ENCODE measurements at regions not wholly inside any gene's neighbourhood (a gene's known extent, or its start where the extent isn't known, plus 50 kb on each side); places are given as distances from the start of the nearest gene placed in this dataset.

DNA sequence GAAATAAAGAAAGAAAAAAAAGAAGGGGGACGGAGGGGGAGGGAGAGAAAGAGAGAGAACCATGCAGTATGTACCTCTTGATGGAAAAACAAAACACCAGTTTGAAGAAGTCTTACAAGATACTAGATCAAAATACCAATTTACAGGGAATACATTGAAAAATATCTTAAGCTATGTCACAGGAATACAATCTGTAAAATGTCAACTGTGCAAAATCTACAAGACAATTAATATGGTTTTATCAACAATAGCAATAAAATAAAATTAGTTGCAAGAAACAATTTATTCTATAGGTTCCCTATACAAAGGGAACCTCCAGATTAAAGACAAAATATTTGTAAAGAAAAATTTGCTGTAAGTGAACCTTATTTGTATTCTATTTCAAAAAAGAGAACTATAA is 98.3 kb upstream of the CABCOCO1 start:
- H3K36me3 ChIP-seq (replicated peaks; ENCODE audit: low read depth, low read length), result no peaks in the 10 kb centered on the region
- no peak overlapping the region for H3K4me3 ChIP-seq (ENCODE audit: low read length)
- no peak overlapping the region for H3K9ac ChIP-seq (ENCODE audit: low read length)
- no peaks in the 10 kb centered on the region for H3K9me3 ChIP-seq (ENCODE audit: insufficient read depth, low read length)
- H3K4me2 ChIP-seq (ENCODE audit: low read length), result no peak overlapping the region
- H4K20me1 ChIP-seq (ENCODE audit: insufficient read depth, low read length), result no peaks in the 10 kb centered on the region
- H3K79me2 ChIP-seq (ENCODE audit: low read length), result no peaks in the 10 kb centered on the region
- no peaks in the 10 kb centered on the region for H3K4me1 ChIP-seq (ENCODE audit: low read length)
- no peak for TF ChIP-seq EZH2phosphoT487 (IDR thresholded peaks at IDR 0.05; ENCODE audit: low read depth)
- TF ChIP-seq, protein P1, sequence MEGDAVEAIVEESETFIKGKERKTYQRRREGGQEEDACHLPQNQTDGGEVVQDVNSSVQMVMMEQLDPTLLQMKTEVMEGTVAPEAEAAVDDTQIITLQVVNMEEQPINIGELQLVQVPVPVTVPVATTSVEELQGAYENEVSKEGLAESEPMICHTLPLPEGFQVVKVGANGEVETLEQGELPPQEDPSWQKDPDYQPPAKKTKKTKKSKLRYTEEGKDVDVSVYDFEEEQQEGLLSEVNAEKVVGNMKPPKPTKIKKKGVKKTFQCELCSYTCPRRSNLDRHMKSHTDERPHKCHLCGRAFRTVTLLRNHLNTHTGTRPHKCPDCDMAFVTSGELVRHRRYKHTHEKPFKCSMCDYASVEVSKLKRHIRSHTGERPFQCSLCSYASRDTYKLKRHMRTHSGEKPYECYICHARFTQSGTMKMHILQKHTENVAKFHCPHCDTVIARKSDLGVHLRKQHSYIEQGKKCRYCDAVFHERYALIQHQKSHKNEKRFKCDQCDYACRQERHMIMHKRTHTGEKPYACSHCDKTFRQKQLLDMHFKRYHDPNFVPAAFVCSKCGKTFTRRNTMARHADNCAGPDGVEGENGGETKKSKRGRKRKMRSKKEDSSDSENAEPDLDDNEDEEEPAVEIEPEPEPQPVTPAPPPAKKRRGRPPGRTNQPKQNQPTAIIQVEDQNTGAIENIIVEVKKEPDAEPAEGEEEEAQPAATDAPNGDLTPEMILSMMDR (IDR thresholded peaks at IDR 0.05; ENCODE audit: low read depth, low read length), result no peak
- no peak overlapping the region for H3K27ac ChIP-seq (ENCODE audit: low read length)
- H2AFZ ChIP-seq (ENCODE audit: low read depth, low read length), result no peak overlapping the region
- H3K27me3 ChIP-seq (ENCODE audit: low read depth, low read length), result no peaks in the 10 kb centered on the region

DNA sequence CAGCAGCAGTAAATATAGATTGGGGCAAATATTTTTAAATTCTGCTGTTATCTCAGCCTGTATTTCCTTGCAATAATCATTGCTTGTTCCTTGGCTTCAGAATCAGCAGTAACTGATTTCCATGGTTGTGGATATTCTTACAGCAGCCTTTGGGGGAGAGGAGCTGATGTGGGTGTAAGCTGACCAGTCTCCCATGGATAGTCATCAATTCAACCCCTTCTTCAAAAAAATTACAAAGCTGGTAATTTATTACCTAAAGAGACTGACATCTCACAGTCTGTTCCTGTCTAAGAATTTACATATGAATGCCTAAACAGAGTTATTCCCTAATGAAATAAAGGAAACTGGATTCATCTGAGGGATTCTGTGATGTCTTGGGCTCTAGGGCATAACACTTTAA is 103.1 kb upstream of the CABCOCO1 start:
- no peak overlapping the region for H3K4me3 ChIP-seq (ENCODE audit: low read length)
- H3K4me2 ChIP-seq (ENCODE audit: low read length), result no peak overlapping the region
- no peaks in the 10 kb centered on the region for H4K20me1 ChIP-seq (ENCODE audit: insufficient read depth, low read length)
- no peak overlapping the region for H2AFZ ChIP-seq (ENCODE audit: low read depth, low read length)
- H3K4me1 ChIP-seq (ENCODE audit: low read length), result no peaks in the 10 kb centered on the region
- H3K79me2 ChIP-seq (ENCODE audit: low read length), result no peaks in the 10 kb centered on the region
- TF ChIP-seq, protein P1 (IDR thresholded peaks at IDR 0.05; ENCODE audit: low read depth, low read length), result no peak
- no peak for TF ChIP-seq EZH2phosphoT487 (IDR thresholded peaks at IDR 0.05; ENCODE audit: low read depth)
- no peak overlapping the region for H3K9ac ChIP-seq (ENCODE audit: low read length)
- no peak overlapping the region for H3K27ac ChIP-seq (ENCODE audit: low read length)
- H3K36me3 ChIP-seq (replicated peaks; ENCODE audit: low read depth, low read length), result no peaks in the 10 kb centered on the region
- no peaks in the 10 kb centered on the region for H3K9me3 ChIP-seq (ENCODE audit: insufficient read depth, low read length)
- H3K27me3 ChIP-seq (ENCODE audit: low read depth, low read length), result no peaks in the 10 kb centered on the region

DNA sequence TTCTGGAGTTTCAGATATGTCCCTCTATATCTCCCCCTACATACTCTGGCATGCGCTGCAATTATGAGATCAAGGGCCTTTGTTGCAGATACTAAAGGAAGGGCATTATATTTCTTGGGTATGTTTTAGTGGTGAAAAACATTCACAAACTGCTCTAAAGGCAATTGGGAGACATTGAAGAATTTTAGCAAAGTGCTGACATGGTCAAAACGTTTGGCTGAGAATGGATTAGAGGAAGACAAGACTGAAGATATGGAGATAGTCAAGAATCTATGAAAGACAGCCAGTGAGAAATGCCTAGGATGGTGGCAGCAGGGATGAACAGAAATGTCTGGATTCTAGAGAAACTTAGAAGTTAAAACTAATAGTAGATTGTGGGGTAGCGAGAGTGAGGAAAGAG is 104.5 kb upstream of the CABCOCO1 start:
- no peak overlapping the region for H3K4me3 ChIP-seq (ENCODE audit: low read length)
- no peaks in the 10 kb centered on the region for H3K9me3 ChIP-seq (ENCODE audit: insufficient read depth, low read length)
- no peak overlapping the region for H2AFZ ChIP-seq (ENCODE audit: low read depth, low read length)
- H4K20me1 ChIP-seq (ENCODE audit: insufficient read depth, low read length), result no peaks in the 10 kb centered on the region
- H3K4me1 ChIP-seq (ENCODE audit: low read length), result no peaks in the 10 kb centered on the region
- H3K9ac ChIP-seq (ENCODE audit: low read length), result no peak overlapping the region
- no peak overlapping the region for H3K4me2 ChIP-seq (ENCODE audit: low read length)
- H3K27me3 ChIP-seq (ENCODE audit: low read depth, low read length), result no peaks in the 10 kb centered on the region
- TF ChIP-seq, protein P1 (IDR thresholded peaks at IDR 0.05; ENCODE audit: low read depth, low read length), result no peak
- TF ChIP-seq EZH2phosphoT487 (IDR thresholded peaks at IDR 0.05; ENCODE audit: low read depth), result no peak
- no peak overlapping the region for H3K27ac ChIP-seq (ENCODE audit: low read length)
- no peaks in the 10 kb centered on the region for H3K79me2 ChIP-seq (ENCODE audit: low read length)
- no peaks in the 10 kb centered on the region for H3K36me3 ChIP-seq (replicated peaks; ENCODE audit: low read depth, low read length)

DNA sequence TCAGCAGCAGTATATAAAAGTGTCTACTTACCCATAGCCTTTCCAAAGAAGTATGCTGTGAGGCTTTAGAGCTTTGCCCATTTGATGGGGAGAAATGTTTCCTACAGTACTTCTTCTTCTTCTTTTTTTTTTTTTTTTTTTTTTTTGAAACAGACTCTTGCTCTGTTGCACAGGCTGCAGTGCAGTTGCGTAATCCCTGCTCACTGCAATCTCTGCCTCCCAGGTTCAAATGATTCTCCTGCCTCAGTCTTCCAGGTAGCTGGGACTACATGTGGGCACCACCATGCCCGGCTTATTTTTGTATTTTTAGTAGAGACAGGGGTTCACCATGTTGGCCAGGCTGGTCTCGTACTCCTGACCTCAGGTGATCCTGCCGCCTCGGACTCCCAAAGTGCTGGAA is 101.7 kb upstream of the TMEM26 start:
- H3K27ac ChIP-seq (ENCODE audit: low read length), result no peak overlapping the region
- no peak overlapping the region for H3K9ac ChIP-seq (ENCODE audit: low read length)
- no peaks in the 10 kb centered on the region for H3K36me3 ChIP-seq (replicated peaks; ENCODE audit: low read depth, low read length)
- TF ChIP-seq EZH2phosphoT487 (IDR thresholded peaks at IDR 0.05; ENCODE audit: low read depth), result no peak
- TF ChIP-seq, protein P1 (IDR thresholded peaks at IDR 0.05; ENCODE audit: low read depth, low read length), result no peak
- H3K4me3 ChIP-seq (ENCODE audit: low read length), result no peak overlapping the region
- H3K79me2 ChIP-seq (ENCODE audit: low read length), result no peaks in the 10 kb centered on the region
- H3K4me1 ChIP-seq (ENCODE audit: low read length), result no peaks in the 10 kb centered on the region
- no peaks in the 10 kb centered on the region for H3K9me3 ChIP-seq (ENCODE audit: insufficient read depth, low read length)
- no peaks in the 10 kb centered on the region for H4K20me1 ChIP-seq (ENCODE audit: insufficient read depth, low read length)
- H3K27me3 ChIP-seq (ENCODE audit: low read depth, low read length), result no peaks in the 10 kb centered on the region
- no peak overlapping the region for H2AFZ ChIP-seq (ENCODE audit: low read depth, low read length)
- no peak overlapping the region for H3K4me2 ChIP-seq (ENCODE audit: low read length)
